ENCODE measurements at regions not wholly inside any gene's neighbourhood (a gene's known extent, or its start where the extent isn't known, plus 50 kb on each side); places are given as distances from the start of the nearest gene placed in this dataset.
A peak's percentile ranks its signal among the peaks of the same experiment; 100 is the strongest.

GRCh38 chrX:40871385-40872082 is 136.2 kb upstream of the MED14 start:
- Histone ChIP-seq H3K4me3 (no peak overlapping the region), H3K4me2 (no peak overlapping the region), H3K9me3 (0 out of 3 replicates have a peak, but pooled peaks cover 3% of the 10 kb centered on the region), H3K4me1 (peaks cover 13% of the 10 kb centered on the region), H3K27ac (peak overlapping the region in 1 of 2 experiments; percentile 3; a peak in 1 of 6 replicates)
- DNase-seq (ENCODE audit: low read depth in 1 of 2, low spot score in 1 of 2) (no peak), ATAC-seq (no peak), FAIRE-seq (peak; percentile 13)
- CTCF ChIA-PET = interaction anchor here (1.1 to 1.3 kb wide), 2 partner anchors 35 to 77 kb away, joined by 3 read pairs; no protein-coding TSS in a partner anchor
- TF ChIP-seq HOXA7 (CRISPR knock-in tag; IDR thresholded peaks at IDR 0.05) = no peak
- 33% methylated on average over 3 of the region's 3 CpGs for WGBS (ENCODE audit: missing lambda C conversion rate)
- POLR2A ChIA-PET = no interaction called here

- Histone ChIP-seq H3K27ac (no peak overlapping the region), H3K9me3 (0 out of 3 replicates have a peak, but pooled peaks cover 3% of the 10 kb centered on the region), H3K4me3 (no peak overlapping the region), H3K4me2 (no peak overlapping the region), H3K4me1 (peaks cover 5% of the 10 kb centered on the region)
- ChIA-PET POLR2A (no interaction called here), CTCF (interaction anchor here (1.3 kb wide), 1 partner anchor 78 kb away, joined by 3 read pairs; no protein-coding TSS in a partner anchor)
- DNase-seq (ENCODE audit: low read depth in 1 of 2, low spot score in 1 of 2) = no peak
- TF ChIP-seq KDM1A (IDR thresholded peaks at IDR 0.05; ENCODE audit: low read depth) (no peak), EHF (CRISPR knock-in tag; IDR thresholded peaks at IDR 0.05) (no peak), HOXB13 (CRISPR knock-in tag; IDR thresholded peaks at IDR 0.05; ENCODE audit: low read depth) (no peak), GATA3 (IDR thresholded peaks at IDR 0.05; ENCODE audit: borderline replicate concordance) (no peak), RARB (CRISPR knock-in tag; IDR thresholded peaks at IDR 0.05) (no peak), PBX3 (IDR thresholded peaks at IDR 0.05) (no peak), EP300 (IDR thresholded peaks at IDR 0.05) (no peak), MAFK (IDR thresholded peaks at IDR 0.05; ENCODE audit: partially characterized antibody) (no peak), RFX5 (IDR thresholded peaks at IDR 0.05) (no peak), KDM5A (IDR thresholded peaks at IDR 0.05) (no peak), NFE2L2 (conservative IDR thresholded peaks at IDR 0.05; ENCODE audit: low read length) (no peak), HEYL (CRISPR knock-in tag; IDR thresholded peaks at IDR 0.05) (no peak), CTCF (IDR thresholded peaks at IDR 0.05) (no peak), REST (IDR thresholded peaks at IDR 0.05) (no peak), TFCP2L1 (CRISPR knock-in tag; IDR thresholded peaks at IDR 0.05) (no peak), NR3C1 (IDR thresholded peaks at IDR 0.05) (no peak), RCOR1 (IDR thresholded peaks at IDR 0.05; ENCODE audit: low read depth, low read length) (no peak), USF2 (IDR thresholded peaks at IDR 0.05) (no peak), FOXS1 (CRISPR knock-in tag; IDR thresholded peaks at IDR 0.05) (no peak)
- FAIRE-seq = no peak
- ATAC-seq = no peak
- 100% methylated on average over 1 of the region's 1 CpG for WGBS (ENCODE audit: missing lambda C conversion rate)
Observed at GRCh38 chrX:40872351-40872750, 137.0 kb upstream of the MED14 start.

Data from A549 (cell line).